ENCODE measurements at regions not wholly inside any gene's neighbourhood (a gene's known extent, or its start where the extent isn't known, plus 50 kb on each side); places are given as distances from the start of the nearest gene placed in this dataset.

- Histone ChIP-seq H2AK5ac (ENCODE audit: low read depth, low read length) (no peak overlapping the region), H3K36me3 (ENCODE audit: control insufficient read depth, insufficient read depth, low read length) (no peaks in the 10 kb centered on the region), H3K9me1 (ENCODE audit: insufficient read depth, low read length) (no peaks in the 10 kb centered on the region), H3K27ac (ENCODE audit: insufficient read depth, low read length) (no peak overlapping the region), H4K5ac (ENCODE audit: low read depth, low read length) (no peak overlapping the region), H3K4me1 (ENCODE audit: control insufficient read depth, insufficient read depth, low read length) (no peaks in the 10 kb centered on the region), H3K27me3 (ENCODE audit: control insufficient read depth, insufficient read depth, low read length) (no peaks in the 10 kb centered on the region), H2BK5ac (ENCODE audit: low read depth, low read length, poor library complexity, severe bottlenecking) (no peak overlapping the region), H3K4ac (ENCODE audit: low read depth, low read length) (no peak overlapping the region), H2AK9ac (replicated peaks; ENCODE audit: low read depth, low read length, poor library complexity) (no peak overlapping the region), H3K9ac (ENCODE audit: low read depth, low read length) (no peak overlapping the region), H3K79me1 (ENCODE audit: low read depth in 1 of 2, low read length in 2 of 2) (no peaks in the 10 kb centered on the region), H3K4me2 (ENCODE audit: low read depth, low read length) (no peak overlapping the region), H4K91ac (ENCODE audit: insufficient read depth, low read depth, low read length) (no peak overlapping the region), H3K9me3 (ENCODE audit: control insufficient read depth, insufficient read depth, low read length) (peaks cover 3% of the 10 kb centered on the region), H4K8ac (ENCODE audit: low read depth in 2 of 2, low read length in 2 of 2) (no peak overlapping the region), H2BK15ac (ENCODE audit: low read depth, low read length) (no peak overlapping the region), H2BK120ac (ENCODE audit: low read depth, low read length) (no peak overlapping the region), H3K14ac (replicated peaks; ENCODE audit: low read depth, low read length) (no peak overlapping the region), H3K23ac (ENCODE audit: low read depth, low read length) (no peak overlapping the region), H2AFZ (replicated peaks; ENCODE audit: low read length, poor library complexity) (no peak overlapping the region), H3K4me3 (ENCODE audit: insufficient read depth, low read depth, low read length) (no peak overlapping the region), H2BK20ac (ENCODE audit: low read depth, low read length) (no peak overlapping the region), H4K20me1 (ENCODE audit: insufficient read depth, low read length) (no peaks in the 10 kb centered on the region), H3K18ac (ENCODE audit: low read depth, low read length) (no peak overlapping the region), H3K56ac (ENCODE audit: extremely low read depth, insufficient read depth, low read length) (no peak overlapping the region)
- no CpG with 5 or more reads among the region's 1 CpG for WGBS, 2 experiments (ENCODE audit: extremely low coverage in 2 of 2, insufficient read length in 1 of 2)
- dilution Hi-C loops (cut with HindIII; ENCODE audit: low sequenced_read_pairs, unreplicated experiment): no loop called here
- no peak for DNase-seq
- TF ChIP-seq USF2 (IDR thresholded peaks at IDR 0.05; ENCODE audit: low read depth, low read length) (no peak), RAD21 (IDR thresholded peaks at IDR 0.05; ENCODE audit: low read length) (no peak), RCOR1 (IDR thresholded peaks at IDR 0.05; ENCODE audit: insufficient replicate concordance, low read length) (no peak), MAFK (IDR thresholded peaks at IDR 0.05; ENCODE audit: low read depth, low read length) (peak; percentile 73)
- CTCF ChIA-PET: no interaction called here
- in situ Hi-C loops (cut with MboI; ENCODE audit: low sequenced_read_pairs): no loop called here
- intact Hi-C loops (cut with micrococcal nuclease): no loop called here
- no peak for ATAC-seq (ENCODE audit: low read depth)
- POLR2A ChIA-PET (ENCODE audit: unreplicated experiment): no interaction called here
- no TSS peak for BruUV-seq (replicated peaks)
These were observed 145.6 kb downstream of the LRRC3B start for GRCh38 chr3:26768068-26768651.

Data from IMR-90 (cell line).